Loucy (cell line): ENCODE measurements at regions not wholly inside any gene's neighbourhood (a gene's known extent, or its start where the extent isn't known, plus 50 kb on each side); places are given as distances from the start of the nearest gene placed in this dataset.

Source experiments
- CTCF ChIP-seq: fragments of 200-600 bp; sonication (generic); conservative IDR thresholded peaks from 2 replicates; pipeline ENCODE4 v1.5.1; 2014; ENCODE audit warnings: mild to moderate bottlenecking, antibody characterized with exemption, low read length
- EZH2phosphoT487 ChIP-seq: fragments of 200-600 bp; IDR thresholded peaks from 2 replicates; pipeline ENCODE4 v1.6.1; 2018; ENCODE audit warnings: antibody characterized with exemption, mild to moderate bottlenecking, moderate library complexity, borderline replicate concordance

DNA sequence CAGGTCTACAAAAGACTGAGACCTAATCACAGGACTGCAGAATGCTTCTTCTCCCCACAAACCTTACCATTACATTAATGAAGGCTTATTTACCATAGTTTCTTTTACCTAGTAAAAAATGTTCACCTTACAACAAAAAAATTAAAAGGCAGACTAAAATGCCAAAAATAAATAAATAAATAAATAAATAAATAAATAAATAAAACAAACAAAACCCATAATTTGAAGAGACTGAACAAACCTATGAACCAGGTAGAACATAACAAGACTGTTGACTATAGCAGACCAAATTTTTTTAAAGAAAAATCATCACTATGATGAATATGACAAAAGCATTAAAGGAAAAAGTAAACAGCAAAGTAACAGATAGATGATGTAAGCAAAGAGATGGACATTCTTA is 946.3 kb downstream of the EPHA7 start:
- no peak for TF ChIP-seq CTCF
- TF ChIP-seq EZH2phosphoT487 = no peak
